ENCODE measurements at regions not wholly inside any gene's neighbourhood (a gene's known extent, or its start where the extent isn't known, plus 50 kb on each side); places are given as distances from the start of the nearest gene placed in this dataset.

DNA sequence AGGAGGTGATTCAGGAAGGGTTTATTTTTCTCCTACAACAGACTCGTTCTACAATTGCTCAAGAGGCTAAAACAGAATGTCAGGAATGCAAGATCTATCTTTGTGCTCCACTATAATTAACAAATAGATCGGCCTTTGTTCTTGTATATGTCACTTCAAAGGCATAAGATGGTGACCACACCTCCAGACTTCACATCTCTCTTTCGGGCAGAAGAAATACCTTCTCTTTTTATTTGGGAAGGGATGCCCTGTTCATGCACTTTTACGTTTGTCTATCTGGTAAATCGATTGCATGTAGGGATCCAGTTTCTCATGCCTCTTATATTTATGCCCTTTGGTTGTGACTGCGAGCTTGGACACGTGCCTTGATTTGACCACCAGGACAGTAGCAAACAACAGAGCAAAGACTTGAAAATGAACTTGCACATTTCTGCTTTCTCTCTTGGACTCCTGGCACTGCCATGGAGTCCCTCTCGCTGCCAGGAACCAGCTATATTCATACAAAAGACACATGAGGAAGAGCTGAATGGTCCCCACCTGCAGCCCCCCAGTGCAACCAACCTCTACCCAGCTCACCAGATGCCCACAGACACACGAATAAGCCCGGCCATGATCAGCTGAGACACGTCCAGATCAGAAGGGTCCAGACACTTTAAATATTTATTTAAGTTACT lies 219.8 kb upstream of the STXBP5 start (continued):
- TF ChIP-seq, protein P1, sequence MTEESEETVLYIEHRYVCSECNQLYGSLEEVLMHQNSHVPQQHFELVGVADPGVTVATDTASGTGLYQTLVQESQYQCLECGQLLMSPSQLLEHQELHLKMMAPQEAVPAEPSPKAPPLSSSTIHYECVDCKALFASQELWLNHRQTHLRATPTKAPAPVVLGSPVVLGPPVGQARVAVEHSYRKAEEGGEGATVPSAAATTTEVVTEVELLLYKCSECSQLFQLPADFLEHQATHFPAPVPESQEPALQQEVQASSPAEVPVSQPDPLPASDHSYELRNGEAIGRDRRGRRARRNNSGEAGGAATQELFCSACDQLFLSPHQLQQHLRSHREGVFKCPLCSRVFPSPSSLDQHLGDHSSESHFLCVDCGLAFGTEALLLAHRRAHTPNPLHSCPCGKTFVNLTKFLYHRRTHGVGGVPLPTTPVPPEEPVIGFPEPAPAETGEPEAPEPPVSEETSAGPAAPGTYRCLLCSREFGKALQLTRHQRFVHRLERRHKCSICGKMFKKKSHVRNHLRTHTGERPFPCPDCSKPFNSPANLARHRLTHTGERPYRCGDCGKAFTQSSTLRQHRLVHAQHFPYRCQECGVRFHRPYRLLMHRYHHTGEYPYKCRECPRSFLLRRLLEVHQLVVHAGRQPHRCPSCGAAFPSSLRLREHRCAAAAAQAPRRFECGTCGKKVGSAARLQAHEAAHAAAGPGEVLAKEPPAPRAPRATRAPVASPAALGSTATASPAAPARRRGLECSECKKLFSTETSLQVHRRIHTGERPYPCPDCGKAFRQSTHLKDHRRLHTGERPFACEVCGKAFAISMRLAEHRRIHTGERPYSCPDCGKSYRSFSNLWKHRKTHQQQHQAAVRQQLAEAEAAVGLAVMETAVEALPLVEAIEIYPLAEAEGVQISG (CRISPR knock-in tag; IDR thresholded peaks at IDR 0.05) = no peak
- TF ChIP-seq NPAS2 (CRISPR knock-in tag; IDR thresholded peaks at IDR 0.05; ENCODE audit: borderline replicate concordance) (no peak), SMC3 (IDR thresholded peaks at IDR 0.05; ENCODE audit: low read length) (no peak), ZNF772 (CRISPR knock-in tag; IDR thresholded peaks at IDR 0.05) (no peak), NKX3-1 (CRISPR knock-in tag; IDR thresholded peaks at IDR 0.05) (no peak), MLXIP (CRISPR knock-in tag; IDR thresholded peaks at IDR 0.05; ENCODE audit: borderline replicate concordance) (no peak), ZNF549 (CRISPR knock-in tag; IDR thresholded peaks at IDR 0.05) (no peak), SP1 (IDR thresholded peaks at IDR 0.05) (no peak), SP1 (CRISPR knock-in tag; IDR thresholded peaks at IDR 0.05) (no peak), ZNF577 (CRISPR knock-in tag; IDR thresholded peaks at IDR 0.05; ENCODE audit: borderline replicate concordance, low read depth) (no peak), ZNF230 (CRISPR knock-in tag; IDR thresholded peaks at IDR 0.05) (no peak)
- TF ChIP-seq, protein P2, sequence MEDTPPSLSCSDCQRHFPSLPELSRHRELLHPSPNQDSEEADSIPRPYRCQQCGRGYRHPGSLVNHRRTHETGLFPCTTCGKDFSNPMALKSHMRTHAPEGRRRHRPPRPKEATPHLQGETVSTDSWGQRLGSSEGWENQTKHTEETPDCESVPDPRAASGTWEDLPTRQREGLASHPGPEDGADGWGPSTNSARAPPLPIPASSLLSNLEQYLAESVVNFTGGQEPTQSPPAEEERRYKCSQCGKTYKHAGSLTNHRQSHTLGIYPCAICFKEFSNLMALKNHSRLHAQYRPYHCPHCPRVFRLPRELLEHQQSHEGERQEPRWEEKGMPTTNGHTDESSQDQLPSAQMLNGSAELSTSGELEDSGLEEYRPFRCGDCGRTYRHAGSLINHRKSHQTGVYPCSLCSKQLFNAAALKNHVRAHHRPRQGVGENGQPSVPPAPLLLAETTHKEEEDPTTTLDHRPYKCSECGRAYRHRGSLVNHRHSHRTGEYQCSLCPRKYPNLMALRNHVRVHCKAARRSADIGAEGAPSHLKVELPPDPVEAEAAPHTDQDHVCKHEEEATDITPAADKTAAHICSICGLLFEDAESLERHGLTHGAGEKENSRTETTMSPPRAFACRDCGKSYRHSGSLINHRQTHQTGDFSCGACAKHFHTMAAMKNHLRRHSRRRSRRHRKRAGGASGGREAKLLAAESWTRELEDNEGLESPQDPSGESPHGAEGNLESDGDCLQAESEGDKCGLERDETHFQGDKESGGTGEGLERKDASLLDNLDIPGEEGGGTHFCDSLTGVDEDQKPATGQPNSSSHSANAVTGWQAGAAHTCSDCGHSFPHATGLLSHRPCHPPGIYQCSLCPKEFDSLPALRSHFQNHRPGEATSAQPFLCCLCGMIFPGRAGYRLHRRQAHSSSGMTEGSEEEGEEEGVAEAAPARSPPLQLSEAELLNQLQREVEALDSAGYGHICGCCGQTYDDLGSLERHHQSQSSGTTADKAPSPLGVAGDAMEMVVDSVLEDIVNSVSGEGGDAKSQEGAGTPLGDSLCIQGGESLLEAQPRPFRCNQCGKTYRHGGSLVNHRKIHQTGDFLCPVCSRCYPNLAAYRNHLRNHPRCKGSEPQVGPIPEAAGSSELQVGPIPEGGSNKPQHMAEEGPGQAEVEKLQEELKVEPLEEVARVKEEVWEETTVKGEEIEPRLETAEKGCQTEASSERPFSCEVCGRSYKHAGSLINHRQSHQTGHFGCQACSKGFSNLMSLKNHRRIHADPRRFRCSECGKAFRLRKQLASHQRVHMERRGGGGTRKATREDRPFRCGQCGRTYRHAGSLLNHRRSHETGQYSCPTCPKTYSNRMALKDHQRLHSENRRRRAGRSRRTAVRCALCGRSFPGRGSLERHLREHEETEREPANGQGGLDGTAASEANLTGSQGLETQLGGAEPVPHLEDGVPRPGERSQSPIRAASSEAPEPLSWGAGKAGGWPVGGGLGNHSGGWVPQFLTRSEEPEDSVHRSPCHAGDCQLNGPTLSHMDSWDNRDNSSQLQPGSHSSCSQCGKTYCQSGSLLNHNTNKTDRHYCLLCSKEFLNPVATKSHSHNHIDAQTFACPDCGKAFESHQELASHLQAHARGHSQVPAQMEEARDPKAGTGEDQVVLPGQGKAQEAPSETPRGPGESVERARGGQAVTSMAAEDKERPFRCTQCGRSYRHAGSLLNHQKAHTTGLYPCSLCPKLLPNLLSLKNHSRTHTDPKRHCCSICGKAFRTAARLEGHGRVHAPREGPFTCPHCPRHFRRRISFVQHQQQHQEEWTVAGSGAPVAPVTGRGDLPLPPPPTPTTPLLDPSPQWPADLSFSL (CRISPR knock-in tag; IDR thresholded peaks at IDR 0.05) = no peak
- TF ChIP-seq, protein P3, sequence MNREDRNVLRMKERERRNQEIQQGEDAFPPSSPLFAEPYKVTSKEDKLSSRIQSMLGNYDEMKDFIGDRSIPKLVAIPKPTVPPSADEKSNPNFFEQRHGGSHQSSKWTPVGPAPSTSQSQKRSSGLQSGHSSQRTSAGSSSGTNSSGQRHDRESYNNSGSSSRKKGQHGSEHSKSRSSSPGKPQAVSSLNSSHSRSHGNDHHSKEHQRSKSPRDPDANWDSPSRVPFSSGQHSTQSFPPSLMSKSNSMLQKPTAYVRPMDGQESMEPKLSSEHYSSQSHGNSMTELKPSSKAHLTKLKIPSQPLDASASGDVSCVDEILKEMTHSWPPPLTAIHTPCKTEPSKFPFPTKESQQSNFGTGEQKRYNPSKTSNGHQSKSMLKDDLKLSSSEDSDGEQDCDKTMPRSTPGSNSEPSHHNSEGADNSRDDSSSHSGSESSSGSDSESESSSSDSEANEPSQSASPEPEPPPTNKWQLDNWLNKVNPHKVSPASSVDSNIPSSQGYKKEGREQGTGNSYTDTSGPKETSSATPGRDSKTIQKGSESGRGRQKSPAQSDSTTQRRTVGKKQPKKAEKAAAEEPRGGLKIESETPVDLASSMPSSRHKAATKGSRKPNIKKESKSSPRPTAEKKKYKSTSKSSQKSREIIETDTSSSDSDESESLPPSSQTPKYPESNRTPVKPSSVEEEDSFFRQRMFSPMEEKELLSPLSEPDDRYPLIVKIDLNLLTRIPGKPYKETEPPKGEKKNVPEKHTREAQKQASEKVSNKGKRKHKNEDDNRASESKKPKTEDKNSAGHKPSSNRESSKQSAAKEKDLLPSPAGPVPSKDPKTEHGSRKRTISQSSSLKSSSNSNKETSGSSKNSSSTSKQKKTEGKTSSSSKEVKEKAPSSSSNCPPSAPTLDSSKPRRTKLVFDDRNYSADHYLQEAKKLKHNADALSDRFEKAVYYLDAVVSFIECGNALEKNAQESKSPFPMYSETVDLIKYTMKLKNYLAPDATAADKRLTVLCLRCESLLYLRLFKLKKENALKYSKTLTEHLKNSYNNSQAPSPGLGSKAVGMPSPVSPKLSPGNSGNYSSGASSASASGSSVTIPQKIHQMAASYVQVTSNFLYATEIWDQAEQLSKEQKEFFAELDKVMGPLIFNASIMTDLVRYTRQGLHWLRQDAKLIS (CRISPR knock-in tag; IDR thresholded peaks at IDR 0.05) = no peak
